HUES6 (cell line): ENCODE measurements at regions not wholly inside any gene's neighbourhood (a gene's known extent, or its start where the extent isn't known, plus 50 kb on each side); places are given as distances from the start of the nearest gene placed in this dataset.

Experiments
- H3K27ac ChIP-seq: 2 replicates; pipeline ENCODE4 v1.7.0; 2013; ENCODE audit warnings: low read depth, mild to moderate bottlenecking, low read length, inconsistent platforms
- H3K27me3 ChIP-seq: 2 replicates; pipeline ENCODE4 v1.6.1; 2013; ENCODE audit warnings: low read length; ENCODE audit not compliant: control insufficient read depth, insufficient read depth
- H3K36me3 ChIP-seq: 2 replicates; pipeline ENCODE4 v1.6.1; 2013; ENCODE audit warnings: low read length; ENCODE audit not compliant: control insufficient read depth, insufficient read depth
- H3K4me1 ChIP-seq: 2 replicates; pipeline ENCODE4 v1.6.1; 2013; ENCODE audit warnings: low read length; ENCODE audit not compliant: control insufficient read depth, insufficient read depth
- H3K4me3 ChIP-seq: 2 replicates; pipeline ENCODE4 v1.5.1; 2013; ENCODE audit warnings: low read depth, low read length
- H3K9ac ChIP-seq: one replicate; pipeline ENCODE4 v1.6.1; 2013; ENCODE audit warnings: mild to moderate bottlenecking, low read length
- H3K9me3 ChIP-seq: 2 replicates; pipeline ENCODE4 v1.6.1; 2013; ENCODE audit warnings: low read depth, low read length; ENCODE audit not compliant: control insufficient read depth, insufficient read depth

DNA sequence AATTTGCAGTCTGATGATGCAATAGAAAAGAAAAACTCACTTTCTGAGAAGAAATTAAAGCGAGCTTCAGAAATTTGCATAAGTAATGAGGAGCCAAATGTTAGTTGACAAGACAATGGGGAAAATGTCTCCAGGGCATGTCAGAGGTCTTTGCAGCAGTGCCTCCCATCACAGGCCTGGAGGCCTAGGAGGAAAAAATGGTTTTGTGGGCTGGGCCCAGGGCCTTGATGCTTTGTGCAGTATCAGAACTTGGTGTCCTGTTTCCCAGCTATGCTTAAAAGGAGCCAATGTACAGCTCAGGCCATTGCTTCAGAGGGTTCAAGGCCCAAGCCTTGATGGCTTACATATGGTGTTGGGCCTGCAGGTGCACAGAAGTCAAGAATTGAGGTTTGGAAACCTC, 298.4 kb downstream of the SMARCA2 start:
- H3K27me3 ChIP-seq, result no peaks in the 10 kb centered on the region
- no peaks in the 10 kb centered on the region for H3K36me3 ChIP-seq
- no peak overlapping the region for H3K9ac ChIP-seq
- H3K27ac ChIP-seq, result no peak overlapping the region
- no peaks in the 10 kb centered on the region for H3K4me1 ChIP-seq
- H3K9me3 ChIP-seq, result peaks cover 62% of the 10 kb centered on the region
- no peak overlapping the region for H3K4me3 ChIP-seq

- no peak overlapping the region for H3K4me3 ChIP-seq
- H3K27ac ChIP-seq, result no peak overlapping the region
- H3K4me1 ChIP-seq, result no peaks in the 10 kb centered on the region
- no peaks in the 10 kb centered on the region for H3K36me3 ChIP-seq
- no peak overlapping the region for H3K9ac ChIP-seq
- peaks cover 43% of the 10 kb centered on the region for H3K9me3 ChIP-seq
- H3K27me3 ChIP-seq, result no peaks in the 10 kb centered on the region
Observed at GRCh38 chr9:2317591-2317990, 302.4 kb downstream of the SMARCA2 start.

GRCh38 chr9:2319421-2319820, 302.2 kb upstream of the VLDLR start:
- Histone ChIP-seq H3K27ac (no peak overlapping the region), H3K9ac (no peak overlapping the region), H3K9me3 (peaks cover 26% of the 10 kb centered on the region)

GRCh38 chr9:2320114-2320513, 301.5 kb upstream of the VLDLR start:
- H3K36me3 ChIP-seq, result no peaks in the 10 kb centered on the region
- no peak overlapping the region for H3K27ac ChIP-seq
- H3K4me3 ChIP-seq, result no peak overlapping the region
- no peaks in the 10 kb centered on the region for H3K27me3 ChIP-seq
- H3K9me3 ChIP-seq, result peaks cover 20% of the 10 kb centered on the region
- H3K4me1 ChIP-seq, result no peaks in the 10 kb centered on the region
- no peak overlapping the region for H3K9ac ChIP-seq

More at GRCh38 chr9:2319421-2319820, 302.2 kb upstream of the VLDLR start:
- no peaks in the 10 kb centered on the region for H3K27me3 ChIP-seq
- H3K4me1 ChIP-seq, result no peaks in the 10 kb centered on the region
- no peaks in the 10 kb centered on the region for H3K36me3 ChIP-seq
- H3K4me3 ChIP-seq, result no peak overlapping the region

DNA sequence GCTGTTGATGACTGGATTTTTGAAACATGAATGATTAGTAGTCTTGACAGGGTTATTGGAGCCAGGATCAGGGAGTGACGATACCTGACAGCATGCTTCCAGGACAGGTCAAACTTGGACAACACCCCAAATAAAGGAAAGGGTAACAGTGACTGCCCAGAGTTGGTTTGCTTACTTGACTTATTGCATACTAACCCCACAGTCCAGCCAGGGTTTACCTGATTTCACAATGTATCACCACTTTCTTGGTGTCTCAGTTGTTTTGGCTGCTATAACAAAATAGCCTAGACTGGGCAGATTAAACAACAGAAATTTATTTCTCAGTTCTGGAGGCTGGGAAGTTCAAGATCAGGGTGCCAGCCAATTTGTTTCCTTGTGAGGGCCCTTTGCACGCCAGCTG, 301.0 kb upstream of the VLDLR start:
- no peak overlapping the region for H3K27ac ChIP-seq
- H3K4me3 ChIP-seq, result no peak overlapping the region
- H3K9me3 ChIP-seq, result peaks cover 17% of the 10 kb centered on the region
- no peaks in the 10 kb centered on the region for H3K27me3 ChIP-seq
- H3K9ac ChIP-seq, result no peak overlapping the region
- no peaks in the 10 kb centered on the region for H3K36me3 ChIP-seq
- no peaks in the 10 kb centered on the region for H3K4me1 ChIP-seq

- Histone ChIP-seq H3K4me3 (no peak overlapping the region), H3K9ac (no peak overlapping the region), H3K9me3 (peaks cover 13% of the 10 kb centered on the region), H3K27me3 (no peaks in the 10 kb centered on the region), H3K4me1 (no peaks in the 10 kb centered on the region), H3K36me3 (no peaks in the 10 kb centered on the region), H3K27ac (no peak overlapping the region)
Observed at GRCh38 chr9:2321523-2322148, 300.0 kb upstream of the VLDLR start.

DNA sequence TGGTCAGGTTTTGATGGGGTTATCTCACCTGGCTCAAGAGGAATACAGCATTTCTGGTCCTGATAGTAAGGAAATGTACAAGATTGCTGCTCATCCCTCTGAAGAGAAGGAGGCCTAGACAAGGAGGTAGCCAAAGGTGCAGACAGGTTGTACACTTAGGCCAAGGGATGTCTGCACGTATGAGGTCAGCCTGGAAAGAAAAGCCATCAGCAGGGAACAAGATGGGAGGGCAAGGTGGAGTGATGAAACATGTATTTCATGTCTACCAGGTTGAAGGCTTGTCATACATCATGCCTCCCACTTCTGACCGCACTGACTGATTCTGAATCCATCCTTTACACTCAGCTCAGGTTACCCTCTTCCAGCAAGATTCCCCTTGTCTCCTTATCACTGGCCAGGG, 296.8 kb upstream of the VLDLR start:
- H3K27me3 ChIP-seq, result no peaks in the 10 kb centered on the region
- H3K27ac ChIP-seq, result no peak overlapping the region
- no peak overlapping the region for H3K9ac ChIP-seq
- no peak overlapping the region for H3K4me3 ChIP-seq
- H3K36me3 ChIP-seq, result no peaks in the 10 kb centered on the region
- peaks cover 2% of the 10 kb centered on the region; the same call in 1 of the 2 replicates for H3K9me3 ChIP-seq
- H3K4me1 ChIP-seq, result no peaks in the 10 kb centered on the region

DNA sequence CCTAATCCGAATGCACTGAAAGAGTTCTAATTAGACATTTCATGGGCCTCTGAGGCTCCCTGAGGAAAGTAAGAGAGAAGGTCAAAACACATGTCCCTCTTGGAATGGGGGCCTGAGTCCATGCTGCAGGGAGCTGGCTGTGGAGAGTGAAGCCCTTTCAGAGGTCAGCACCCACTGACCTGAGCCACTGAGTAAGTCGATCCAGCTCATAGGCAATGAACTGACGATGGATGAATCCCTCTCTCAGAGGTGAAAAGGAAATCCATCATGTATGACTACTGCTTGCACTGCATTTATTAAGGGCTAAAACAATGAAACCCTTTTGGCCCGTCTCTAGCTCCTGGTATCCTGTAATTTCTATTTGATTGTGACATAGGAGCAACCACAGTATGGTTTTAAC, 288.9 kb upstream of the VLDLR start:
- Histone ChIP-seq H3K27ac (no peak overlapping the region), H3K9ac (no peak overlapping the region), H3K4me1 (no peaks in the 10 kb centered on the region), H3K4me3 (no peak overlapping the region), H3K36me3 (no peaks in the 10 kb centered on the region), H3K9me3 (no peaks in the 10 kb centered on the region), H3K27me3 (no peaks in the 10 kb centered on the region)

GRCh38 chr9:2335260-2335659, 286.3 kb upstream of the VLDLR start:
- no peaks in the 10 kb centered on the region for H3K27me3 ChIP-seq
- H3K4me1 ChIP-seq, result no peaks in the 10 kb centered on the region
- no peaks in the 10 kb centered on the region for H3K9me3 ChIP-seq
- H3K4me3 ChIP-seq, result no peak overlapping the region
- no peaks in the 10 kb centered on the region for H3K36me3 ChIP-seq
- H3K27ac ChIP-seq, result no peak overlapping the region
- H3K9ac ChIP-seq, result no peak overlapping the region

DNA sequence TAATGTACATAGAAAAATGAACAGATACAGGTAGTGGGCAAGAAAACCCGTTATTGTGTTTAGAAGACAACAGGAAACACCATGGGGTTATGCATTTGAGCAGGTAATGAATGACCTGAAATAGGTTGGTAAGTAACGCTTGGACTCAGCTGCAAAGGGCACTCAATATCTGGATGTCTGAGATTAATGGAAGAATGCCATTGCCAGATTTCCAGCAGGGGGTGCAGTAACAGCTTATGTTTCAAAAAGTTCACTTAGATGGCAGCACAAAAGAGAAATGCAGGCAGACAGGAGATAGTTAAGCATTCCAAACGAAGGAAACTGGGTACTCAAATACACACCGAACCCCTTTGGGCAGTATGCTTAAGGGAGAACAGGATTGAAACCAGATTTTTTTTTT, 285.5 kb upstream of the VLDLR start:
- Histone ChIP-seq H3K27ac (no peak overlapping the region), H3K36me3 (no peaks in the 10 kb centered on the region), H3K9ac (no peak overlapping the region), H3K4me3 (no peak overlapping the region), H3K9me3 (no peaks in the 10 kb centered on the region), H3K4me1 (no peaks in the 10 kb centered on the region), H3K27me3 (no peaks in the 10 kb centered on the region)

DNA sequence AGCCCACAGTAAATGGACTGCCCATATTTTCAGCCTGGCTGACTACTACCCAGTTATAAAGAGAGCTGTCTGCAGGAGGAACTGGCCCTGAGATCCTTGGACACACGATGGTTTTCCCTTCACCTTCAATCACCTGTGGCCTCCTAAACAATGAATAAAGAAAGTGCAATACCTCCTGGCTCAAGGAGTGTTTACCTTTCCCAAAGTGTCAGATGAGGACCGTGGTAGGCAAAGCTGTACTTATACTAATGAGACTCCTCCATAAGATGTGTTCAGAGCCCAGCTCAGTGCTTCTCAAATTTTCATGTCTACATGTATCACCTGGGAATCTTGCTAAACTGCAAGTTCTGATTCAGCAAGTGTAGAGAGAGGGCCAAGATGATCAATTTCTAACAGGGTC, 284.5 kb upstream of the VLDLR start:
- Histone ChIP-seq H3K9ac (no peak overlapping the region), H3K4me1 (no peaks in the 10 kb centered on the region)

GRCh38 chr9:2337627-2338026, 284.0 kb upstream of the VLDLR start:
- no peak overlapping the region for H3K4me3 ChIP-seq
- no peaks in the 10 kb centered on the region for H3K4me1 ChIP-seq
- no peak overlapping the region for H3K27ac ChIP-seq
- H3K36me3 ChIP-seq, result no peaks in the 10 kb centered on the region
- no peak overlapping the region for H3K9ac ChIP-seq
- no peaks in the 10 kb centered on the region for H3K27me3 ChIP-seq
- no peaks in the 10 kb centered on the region for H3K9me3 ChIP-seq

More for the DNA sequence above, 284.5 kb upstream of the VLDLR start:
- no peaks in the 10 kb centered on the region for H3K27me3 ChIP-seq
- H3K9me3 ChIP-seq, result no peaks in the 10 kb centered on the region
- H3K27ac ChIP-seq, result no peak overlapping the region
- H3K36me3 ChIP-seq, result no peaks in the 10 kb centered on the region
- H3K4me3 ChIP-seq, result no peak overlapping the region
